ENCODE measurements at regions not wholly inside any gene's neighbourhood (a gene's known extent, or its start where the extent isn't known, plus 50 kb on each side); places are given as distances from the start of the nearest gene placed in this dataset.

- TF ChIP-seq POLR2A (IDR thresholded peaks at IDR 0.05) = no peak
- no peak for TF ChIP-seq CTCF (IDR thresholded peaks at IDR 0.05)
Observed at GRCh38 chr22:16717699-16718558, 107.3 kb downstream of the XKR3 start.

All from right lobe of liver (tissue), 4 donors.